Loucy (cell line): ENCODE measurements at regions not wholly inside any gene's neighbourhood (a gene's known extent, or its start where the extent isn't known, plus 50 kb on each side); places are given as distances from the start of the nearest gene placed in this dataset.

ENCODE experiments used
- H2AFZ ChIP-seq: fragments of 200-600 bp; sonication (generic); 2 replicates; pipeline ENCODE4 v1.6.0; 2016; ENCODE audit warnings: antibody characterized with exemption, mild to moderate bottlenecking, low read length, moderate library complexity
- H3F3A ChIP-seq: fragments of 200-600 bp; 2 replicates; pipeline ENCODE4 v1.6.0; 2016; ENCODE audit warnings: antibody characterized with exemption, low read depth, mild to moderate bottlenecking
- H3K27me3 ChIP-seq: fragments of 200-600 bp; sonication (generic); 2 replicates; pipeline ENCODE4 v1.6.1; 2014; ENCODE audit warnings: low read length, mild to moderate bottlenecking; ENCODE audit not compliant: insufficient read depth, poor library complexity, severe bottlenecking
- H3K36me3 ChIP-seq: fragments of 200-600 bp; sonication (generic); 2 replicates; pipeline ENCODE4 v1.6.1; 2016; ENCODE audit warnings: low read length; ENCODE audit not compliant: insufficient read depth
- H3K4me1 ChIP-seq: fragments of 200-600 bp; sonication (generic); 2 replicates; pipeline ENCODE4 v1.5.1; 2014; ENCODE audit warnings: low read length, mild to moderate bottlenecking; ENCODE audit not compliant: insufficient read depth, poor library complexity, severe bottlenecking
- H3K4me2 ChIP-seq: fragments of 200-600 bp; sonication (generic); 2 replicates; pipeline ENCODE4 v1.6.0; 2014; ENCODE audit warnings: antibody characterized with exemption, low read length, low read depth, mild to moderate bottlenecking; ENCODE audit not compliant: poor library complexity, severe bottlenecking
- H3K4me3 ChIP-seq: fragments of 200-600 bp; sonication (generic); 2 replicates; pipeline ENCODE4 v1.5.1; 2014; ENCODE audit warnings: low read length, mild to moderate bottlenecking, mixed read lengths; ENCODE audit not compliant: poor library complexity, severe bottlenecking
- H3K79me2 ChIP-seq: fragments of 200-600 bp; sonication (generic); 2 replicates; pipeline ENCODE4 v1.6.1; 2014; ENCODE audit warnings: low read length; ENCODE audit not compliant: insufficient read depth
- H3K9ac ChIP-seq: fragments of 200-600 bp; sonication (generic); 2 replicates; pipeline ENCODE4 v1.6.0; 2014; ENCODE audit warnings: mild to moderate bottlenecking, low read depth, low read length, moderate library complexity; ENCODE audit not compliant: poor library complexity, severe bottlenecking
- H3K9me2 ChIP-seq: fragments of 200-600 bp; sonication (generic); replicated peaks from 2 replicates; pipeline ENCODE4 v1.6.1; 2016; ENCODE audit warnings: low read depth, low read length, mixed read lengths
- H3K9me3 ChIP-seq: fragments of 200-600 bp; sonication (generic); 2 replicates; pipeline ENCODE4 v1.6.1; 2014; ENCODE audit warnings: mild to moderate bottlenecking, antibody characterized with exemption, low read length, low read depth; ENCODE audit not compliant: insufficient read depth
- H4K20me1 ChIP-seq: fragments of 200-600 bp; sonication (generic); 2 replicates; pipeline ENCODE4 v1.6.0; 2014; ENCODE audit warnings: antibody characterized with exemption, low read length, mild to moderate bottlenecking; ENCODE audit not compliant: insufficient read depth, poor library complexity, severe bottlenecking
- CTCF ChIP-seq: fragments of 200-600 bp; sonication (generic); conservative IDR thresholded peaks from 2 replicates; pipeline ENCODE4 v1.5.1; 2014; ENCODE audit warnings: mild to moderate bottlenecking, antibody characterized with exemption, low read length
- EZH2phosphoT487 ChIP-seq: fragments of 200-600 bp; IDR thresholded peaks from 2 replicates; pipeline ENCODE4 v1.6.1; 2018; ENCODE audit warnings: antibody characterized with exemption, mild to moderate bottlenecking, moderate library complexity, borderline replicate concordance

- Histone ChIP-seq H3K36me3 (no peaks in the 10 kb centered on the region), H3K9me2 (no peaks in the 10 kb centered on the region), H4K20me1 (no peaks in the 10 kb centered on the region), H3K4me2 (no peak overlapping the region), H3K27me3 (no peaks in the 10 kb centered on the region), H3F3A (no peaks in the 10 kb centered on the region), H3K9ac (no peak overlapping the region), H3K4me3 (no peak overlapping the region), H3K79me2 (no peaks in the 10 kb centered on the region), H3K4me1 (no peaks in the 10 kb centered on the region), H2AFZ (no peak overlapping the region), H3K9me3 (no peaks in the 10 kb centered on the region)
- TF ChIP-seq CTCF (no peak), EZH2phosphoT487 (no peak)
These were observed 448.9 kb downstream of the COL12A1 start for GRCh38 chr6:74756923-74757322.

DNA sequence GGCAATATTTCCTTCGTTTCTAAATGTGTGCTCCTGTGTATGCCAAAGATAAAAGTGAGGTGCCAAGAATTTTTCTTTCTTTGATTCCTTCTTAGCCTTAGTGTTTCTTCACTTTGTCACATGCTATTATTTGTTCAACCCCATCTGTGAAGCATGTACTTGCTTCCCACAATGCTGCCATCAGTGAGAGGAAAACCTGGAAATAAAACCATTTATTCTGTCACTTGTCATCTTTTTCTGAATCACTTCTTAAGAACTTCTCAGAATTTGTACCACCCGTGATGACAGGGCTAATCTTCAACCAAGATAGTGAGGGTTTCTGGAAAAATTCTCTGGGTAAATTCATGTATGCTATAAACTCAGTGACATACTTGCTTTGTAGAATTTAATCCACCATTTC is 450.1 kb downstream of the COL12A1 start:
- Histone ChIP-seq H3K36me3 (no peaks in the 10 kb centered on the region), H3K9ac (no peak overlapping the region), H3K4me1 (no peaks in the 10 kb centered on the region), H4K20me1 (no peaks in the 10 kb centered on the region), H3K9me3 (no peaks in the 10 kb centered on the region), H3K79me2 (no peaks in the 10 kb centered on the region), H3K4me3 (no peak overlapping the region), H3K9me2 (no peaks in the 10 kb centered on the region), H2AFZ (no peak overlapping the region), H3F3A (no peaks in the 10 kb centered on the region), H3K27me3 (no peaks in the 10 kb centered on the region), H3K4me2 (no peak overlapping the region)
- TF ChIP-seq EZH2phosphoT487 (no peak), CTCF (no peak)

GRCh38 chr6:74755196-74755595 is 450.7 kb downstream of the COL12A1 start:
- no peaks in the 10 kb centered on the region for H3F3A ChIP-seq
- no peak overlapping the region for H2AFZ ChIP-seq
- no peak for TF ChIP-seq CTCF
- TF ChIP-seq EZH2phosphoT487: no peak
- no peak overlapping the region for H3K9ac ChIP-seq
- no peak overlapping the region for H3K4me2 ChIP-seq
- H3K79me2 ChIP-seq: no peaks in the 10 kb centered on the region
- no peaks in the 10 kb centered on the region for H3K27me3 ChIP-seq
- no peaks in the 10 kb centered on the region for H4K20me1 ChIP-seq
- no peaks in the 10 kb centered on the region for H3K9me3 ChIP-seq
- no peaks in the 10 kb centered on the region for H3K36me3 ChIP-seq
- no peaks in the 10 kb centered on the region for H3K4me1 ChIP-seq
- no peak overlapping the region for H3K4me3 ChIP-seq
- H3K9me2 ChIP-seq: no peaks in the 10 kb centered on the region
